ENCODE measurements at regions not wholly inside any gene's neighbourhood (a gene's known extent, or its start where the extent isn't known, plus 50 kb on each side); places are given as distances from the start of the nearest gene placed in this dataset.

DNA sequence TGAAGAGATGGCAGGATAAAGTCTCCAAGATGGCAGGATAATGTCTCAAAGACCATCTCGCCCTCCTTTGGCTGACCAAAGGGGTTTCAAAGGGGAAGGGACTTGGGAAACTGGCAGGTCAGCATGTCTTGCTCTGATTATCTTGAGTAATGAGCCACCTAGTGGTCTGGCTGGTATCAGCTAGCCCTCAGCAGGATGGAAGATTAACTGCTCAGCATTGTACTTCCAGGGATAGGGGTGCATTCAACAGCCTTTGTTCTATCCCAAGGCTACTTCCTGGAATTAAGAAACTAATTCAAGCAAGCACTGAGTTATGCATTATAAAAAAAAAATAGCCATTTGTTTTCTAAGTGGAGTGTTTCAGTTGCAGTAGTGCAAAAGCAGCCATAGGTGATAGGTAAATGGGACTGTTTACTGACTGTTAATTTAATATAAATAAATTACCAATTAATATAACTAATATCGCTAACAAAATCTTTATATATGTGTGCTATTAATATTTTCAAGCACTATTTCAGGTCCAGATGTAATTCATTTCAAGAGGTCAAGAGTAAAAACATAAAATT, 555.5 kb downstream of the CDH9 start:
- H3K27me3 ChIP-seq (ENCODE audit: insufficient read depth, low read depth, severe bottlenecking) = no peaks in the 10 kb centered on the region
- H3K9me3 ChIP-seq (ENCODE audit: severe bottlenecking) = no peaks in the 10 kb centered on the region
- DNase-seq = peak; percentile 75
- H3K36me3 ChIP-seq = no peaks in the 10 kb centered on the region
- no peak overlapping the region for H3K4me3 ChIP-seq (ENCODE audit: low read depth, low read length)
- peak; percentile 85 for TF ChIP-seq CTCF (IDR thresholded peaks at IDR 0.05; ENCODE audit: low read depth, low read length)
- H3K27ac ChIP-seq = no peak overlapping the region

DNA sequence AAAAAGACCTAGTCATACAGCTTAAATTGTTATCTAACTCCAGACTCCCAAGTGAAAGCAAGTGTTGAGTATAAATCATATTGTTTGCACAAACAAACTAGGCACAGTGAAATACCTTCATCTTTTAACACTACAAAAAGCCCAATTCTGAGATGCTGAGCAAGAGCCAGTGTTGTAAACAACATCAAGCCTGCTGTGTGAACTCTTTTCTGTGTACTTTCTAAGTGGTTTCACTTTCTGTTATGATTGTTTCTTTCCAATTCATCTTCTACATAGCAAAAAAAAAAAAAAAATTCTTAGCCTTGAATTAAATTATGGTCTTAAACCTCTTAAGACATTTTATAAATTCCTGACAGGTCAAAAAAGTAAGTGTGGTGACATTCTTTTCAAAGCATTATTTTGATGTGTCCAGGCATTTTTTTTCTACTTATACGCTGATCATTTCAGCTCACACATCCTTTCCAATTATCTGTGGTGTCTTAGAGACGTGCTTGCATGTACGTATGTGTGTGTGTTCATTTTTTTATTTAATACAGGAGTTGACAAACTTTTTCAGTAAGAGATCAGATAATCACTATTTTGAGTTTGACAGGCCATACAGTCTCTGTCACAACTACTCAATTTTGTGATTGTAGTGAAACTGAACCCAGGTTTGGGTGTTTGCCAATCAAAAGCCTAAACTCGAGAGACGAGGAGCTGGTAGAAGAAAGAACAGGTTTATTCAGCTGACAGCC, 556.1 kb downstream of the CDH9 start:
- H3K36me3 ChIP-seq = no peaks in the 10 kb centered on the region
- H3K27me3 ChIP-seq (ENCODE audit: insufficient read depth, low read depth, severe bottlenecking) = no peaks in the 10 kb centered on the region
- TF ChIP-seq CTCF (IDR thresholded peaks at IDR 0.05; ENCODE audit: low read depth, low read length) = no peak
- no peak for DNase-seq
- no peak overlapping the region for H3K4me3 ChIP-seq (ENCODE audit: low read depth, low read length)
- no peak overlapping the region for H3K27ac ChIP-seq
- H3K9me3 ChIP-seq (ENCODE audit: severe bottlenecking) = no peaks in the 10 kb centered on the region

DNA sequence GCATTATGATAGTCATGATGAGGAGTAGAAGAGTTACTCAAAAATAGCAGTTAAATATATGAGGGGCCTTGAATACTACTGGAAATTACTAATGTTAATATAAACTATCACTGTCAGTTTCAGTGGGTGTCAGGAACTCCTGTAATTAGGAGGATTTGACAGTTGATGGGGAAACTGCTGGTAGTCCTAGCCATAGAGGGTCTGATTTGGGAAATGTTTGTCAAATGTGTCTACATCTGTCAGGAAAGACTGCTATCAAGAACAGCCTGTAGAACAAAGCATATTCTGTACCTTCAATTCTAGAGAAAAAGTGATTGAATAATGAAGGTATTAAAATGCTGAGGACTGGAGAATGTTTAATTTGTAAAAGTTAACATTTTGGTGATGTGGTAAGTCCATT, 567.9 kb downstream of the CDH9 start:
- Histone ChIP-seq H3K36me3 (no peaks in the 10 kb centered on the region), H3K27ac (no peak overlapping the region), H3K9me3 (ENCODE audit: severe bottlenecking) (no peaks in the 10 kb centered on the region), H3K4me3 (ENCODE audit: low read depth, low read length) (no peak overlapping the region), H3K27me3 (ENCODE audit: insufficient read depth, low read depth, severe bottlenecking) (no peaks in the 10 kb centered on the region)
- TF ChIP-seq CTCF (IDR thresholded peaks at IDR 0.05; ENCODE audit: low read depth, low read length) = no peak
- no peak for DNase-seq

DNA sequence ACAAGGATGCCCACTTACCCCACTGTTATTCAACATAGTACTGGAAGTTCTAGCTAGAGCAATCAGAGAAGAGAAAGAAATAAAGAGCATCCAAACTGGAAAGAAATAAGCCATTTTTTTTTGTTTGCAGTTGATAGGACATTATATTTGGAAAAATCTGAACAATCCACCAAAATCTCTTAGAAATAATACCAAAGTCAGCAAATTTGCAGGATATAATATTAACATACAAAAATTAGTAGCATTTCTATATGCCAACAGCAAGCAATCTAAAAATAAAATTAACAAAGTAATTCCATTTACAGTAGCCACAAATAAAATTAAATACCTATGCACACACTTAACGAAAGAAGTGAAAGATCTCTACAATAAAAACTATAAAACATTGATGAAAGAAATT, 599.3 kb downstream of the CDH9 start:
- no peak for TF ChIP-seq CTCF (IDR thresholded peaks at IDR 0.05; ENCODE audit: low read depth, low read length)
- Histone ChIP-seq H3K27me3 (ENCODE audit: insufficient read depth, low read depth, severe bottlenecking) (no peaks in the 10 kb centered on the region), H3K9me3 (ENCODE audit: severe bottlenecking) (no peaks in the 10 kb centered on the region), H3K4me3 (ENCODE audit: low read depth, low read length) (no peak overlapping the region), H3K36me3 (no peaks in the 10 kb centered on the region), H3K27ac (no peak overlapping the region)
- no peak for DNase-seq

DNA sequence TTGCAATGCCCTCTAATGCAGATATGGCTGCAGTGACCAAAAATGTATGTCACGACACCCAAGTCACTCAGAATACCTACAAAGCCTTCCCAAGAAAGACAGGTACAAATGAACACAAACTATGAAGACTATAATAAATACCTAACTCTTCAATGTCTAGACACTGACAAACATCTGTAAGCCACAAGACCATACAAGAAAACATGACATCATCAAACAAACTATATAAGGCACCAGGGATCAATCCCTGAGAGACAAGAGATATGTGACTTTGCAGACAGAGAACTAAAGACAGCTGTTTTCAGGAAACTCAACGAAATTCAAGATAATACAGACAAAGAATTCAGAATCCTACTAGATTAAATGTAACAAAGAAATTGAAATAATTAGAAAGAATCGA, 603.7 kb downstream of the CDH9 start:
- Histone ChIP-seq H3K9me3 (ENCODE audit: severe bottlenecking) (no peaks in the 10 kb centered on the region), H3K36me3 (no peaks in the 10 kb centered on the region), H3K27me3 (ENCODE audit: insufficient read depth, low read depth, severe bottlenecking) (no peaks in the 10 kb centered on the region), H3K27ac (no peak overlapping the region), H3K4me3 (ENCODE audit: low read depth, low read length) (no peak overlapping the region)
- no peak for DNase-seq
- TF ChIP-seq CTCF (IDR thresholded peaks at IDR 0.05; ENCODE audit: low read depth, low read length) = no peak

DNA sequence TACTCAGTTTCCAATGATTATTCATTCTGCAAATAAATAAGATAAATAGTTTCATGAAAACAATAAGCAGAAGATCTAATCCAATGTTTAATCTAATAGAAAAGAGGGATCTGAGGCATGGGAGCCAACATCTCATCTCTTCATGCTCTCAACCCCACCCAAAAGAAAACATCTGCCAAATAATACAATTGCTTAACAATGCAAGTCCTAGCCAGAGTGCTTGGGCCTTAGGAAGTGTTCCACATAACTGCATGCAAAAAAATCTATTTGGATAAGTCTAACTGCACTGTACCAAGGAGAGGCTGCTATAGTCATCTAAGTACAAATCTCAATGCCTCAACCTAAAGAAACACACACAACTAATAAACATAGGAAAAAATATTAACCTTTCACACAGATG, 606.0 kb downstream of the CDH9 start:
- Histone ChIP-seq H3K36me3 (no peaks in the 10 kb centered on the region), H3K9me3 (ENCODE audit: severe bottlenecking) (no peaks in the 10 kb centered on the region), H3K4me3 (ENCODE audit: low read depth, low read length) (no peak overlapping the region), H3K27ac (no peak overlapping the region), H3K27me3 (ENCODE audit: insufficient read depth, low read depth, severe bottlenecking) (no peaks in the 10 kb centered on the region)
- no peak for DNase-seq
- TF ChIP-seq CTCF (IDR thresholded peaks at IDR 0.05; ENCODE audit: low read depth, low read length) = no peak
